Activated T-helper 1 cell treated with anti-CD3 and anti-CD28 coated beads, Interleukin-12 subunit alpha, Interleukin-12 subunit beta, Interleukin-2, Interleukin-4 antibody, amounts not matched to agents 30 ng/mL and 10 ng/mL and 1 ng/mL, durations not matched to agents 14 hours and 24 hours and 36 hours (primary cell): ENCODE measurements at regions not wholly inside any gene's neighbourhood (a gene's known extent, or its start where the extent isn't known, plus 50 kb on each side); places are given as distances from the start of the nearest gene placed in this dataset.
"Not testable (repeated sequence)": the region's sequence is repeated elsewhere in the genome, so short reads cannot be mapped to it uniquely, and the experiment has no call there.

Experiments
- DNase-seq: peaks from one replicate; pipeline ENCODE4 v3.0.0; 2021; ENCODE audit warnings: low spot score
- H3K27ac Mint-ChIP-seq: one replicate; pipeline ENCODE4 v1.8.0; 2021; ENCODE audit warnings: mild to moderate bottlenecking, mixed read lengths
- H3K27me3 Mint-ChIP-seq: one replicate; pipeline ENCODE4 v1.8.0; 2022; ENCODE audit warnings: mild to moderate bottlenecking, moderate library complexity, mixed read lengths; ENCODE audit not compliant: insufficient read depth
- H3K36me3 Mint-ChIP-seq: one replicate; pipeline ENCODE4 v1.8.0; 2021; ENCODE audit warnings: low read depth, mixed read lengths
- H3K4me1 Mint-ChIP-seq: one replicate; pipeline ENCODE4 v1.8.0; 2021; ENCODE audit warnings: low read depth, mixed read lengths
- H3K4me3 Mint-ChIP-seq: one replicate; pipeline ENCODE4 v1.8.0; 2021; ENCODE audit warnings: mild to moderate bottlenecking, moderate library complexity, mixed read lengths
- H3K9me3 Mint-ChIP-seq: one replicate; pipeline ENCODE4 v1.8.0; 2021; ENCODE audit warnings: mixed read lengths
- intact Hi-C: fragments of 100-400 bp; cut with micrococcal nuclease; formaldehyde crosslinking; loops from one replicate; pipeline ENCODE4 v1.15.1; 2024

- Mint-ChIP-seq H3K4me3 (no peak overlapping the region), H3K4me1 (peaks cover 6% of the 10 kb centered on the region), H3K27me3 (peaks cover 3% of the 10 kb centered on the region), H3K36me3 (no peaks in the 10 kb centered on the region), H3K9me3 (no peaks in the 10 kb centered on the region), H3K27ac (no peak overlapping the region)
- no peak for DNase-seq
- intact Hi-C loops: no loop called here
These were observed 51.2 kb upstream of the GPR31 start for GRCh38 chr6:167208819-167209576.

GRCh38 chr6:167209577-167209975 lies 51.8 kb upstream of the GPR31 start:
- intact Hi-C loops: no loop called here
- H3K4me1 Mint-ChIP-seq: peaks cover 6% of the 10 kb centered on the region

GRCh38 chr6:167210375-167211294 lies 52.9 kb upstream of the GPR31 start:
- intact Hi-C loops: loop anchor here (10.0 kb wide), 1 partner anchor 144 kb away; no protein-coding TSS in a partner anchor
- DNase-seq: no peak

More at GRCh38 chr6:167209577-167209975, 51.8 kb upstream of the GPR31 start:
- Mint-ChIP-seq H3K36me3 (no peaks in the 10 kb centered on the region), H3K27ac (no peak overlapping the region), H3K4me3 (no peak overlapping the region), H3K9me3 (no peaks in the 10 kb centered on the region), H3K27me3 (peaks cover 3% of the 10 kb centered on the region)
- no peak for DNase-seq

GRCh38 chr6:167211295-167211648 lies 53.5 kb upstream of the GPR31 start:
- intact Hi-C loops: loop anchor here (10.0 kb wide), 1 partner anchor 144 kb away; no protein-coding TSS in a partner anchor
- Mint-ChIP-seq H3K36me3 (no peaks in the 10 kb centered on the region), H3K4me1 (peaks cover 6% of the 10 kb centered on the region), H3K27me3 (peaks cover 3% of the 10 kb centered on the region), H3K9me3 (no peaks in the 10 kb centered on the region), H3K4me3 (no peak overlapping the region), H3K27ac (no peak overlapping the region)
- no peak for DNase-seq

More at GRCh38 chr6:167210375-167211294, 52.9 kb upstream of the GPR31 start:
- peaks cover 3% of the 10 kb centered on the region for H3K27me3 Mint-ChIP-seq
- H3K4me1 Mint-ChIP-seq: peaks cover 6% of the 10 kb centered on the region
- no peaks in the 10 kb centered on the region for H3K36me3 Mint-ChIP-seq
- no peak overlapping the region for H3K27ac Mint-ChIP-seq
- no peaks in the 10 kb centered on the region for H3K9me3 Mint-ChIP-seq
- no peak overlapping the region for H3K4me3 Mint-ChIP-seq

DNA sequence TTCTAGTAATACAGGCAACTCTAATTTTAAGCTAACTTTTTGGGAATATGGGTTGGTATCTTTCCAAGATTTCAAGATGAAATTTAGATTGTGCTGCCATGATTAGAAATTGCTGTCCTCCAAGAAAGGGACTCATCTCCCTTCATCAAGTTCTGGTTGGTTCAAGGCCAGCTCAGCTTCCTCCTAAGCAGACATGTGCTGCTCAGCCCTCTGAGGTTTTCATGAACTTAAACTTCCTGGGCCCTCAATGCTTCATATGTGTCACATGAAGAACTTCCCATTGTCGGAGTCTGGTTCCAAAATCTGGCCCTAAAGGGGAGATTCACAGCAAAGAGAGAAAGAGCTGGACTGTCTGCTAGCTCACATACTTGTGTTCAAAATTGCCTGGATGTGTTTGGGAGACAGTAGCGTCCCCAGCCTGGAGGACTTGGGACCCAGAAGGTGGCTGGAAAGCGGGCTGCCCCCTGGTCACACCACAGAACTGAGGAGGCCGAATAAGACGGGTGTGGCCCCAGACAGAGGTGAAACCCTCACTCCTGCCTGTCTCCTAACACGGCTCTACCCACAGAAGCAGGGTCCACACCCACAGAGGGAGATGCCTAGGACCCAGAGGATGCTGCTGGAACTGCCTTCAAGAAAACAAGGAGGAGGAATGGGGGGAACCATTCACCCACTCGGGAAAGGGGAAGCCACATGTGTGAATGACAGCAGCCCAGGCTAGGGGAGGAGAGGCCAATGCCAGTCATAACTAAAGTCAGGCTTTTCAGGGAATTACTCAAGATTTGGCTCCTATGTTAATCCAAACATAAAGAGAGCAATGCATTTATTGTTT lies 54.3 kb upstream of the GPR31 start:
- H3K36me3 Mint-ChIP-seq: no peaks in the 10 kb centered on the region
- no peaks in the 10 kb centered on the region for H3K9me3 Mint-ChIP-seq
- DNase-seq: no peak
- intact Hi-C loops: loop anchor here (10.0 kb wide), 1 partner anchor 143 kb away; no protein-coding TSS in a partner anchor
- no peak overlapping the region for H3K27ac Mint-ChIP-seq
- H3K27me3 Mint-ChIP-seq: peaks cover 3% of the 10 kb centered on the region
- peaks cover 6% of the 10 kb centered on the region for H3K4me1 Mint-ChIP-seq
- no peak overlapping the region for H3K4me3 Mint-ChIP-seq

DNA sequence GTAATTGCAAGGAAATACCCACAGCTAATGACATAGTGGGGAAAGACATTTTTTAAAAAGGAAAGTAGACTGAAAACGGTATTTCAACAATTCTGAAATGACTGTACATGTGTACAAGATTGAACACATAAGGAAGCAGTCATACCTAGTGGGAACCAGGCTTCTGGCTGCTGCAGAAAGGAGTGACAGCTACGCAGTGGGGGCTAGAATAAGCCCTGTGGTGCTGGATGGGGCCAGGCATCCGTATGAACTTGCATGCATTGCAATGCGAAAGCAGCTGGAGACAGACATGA lies 54.9 kb upstream of the GPR31 start:
- intact Hi-C loops: loop anchor here (10.0 kb wide), 1 partner anchor 142 kb away; no protein-coding TSS in a partner anchor
- Mint-ChIP-seq H3K36me3 (no peaks in the 10 kb centered on the region), H3K4me3 (no peak overlapping the region), H3K4me1 (peaks cover 6% of the 10 kb centered on the region), H3K27ac (peak overlapping the region; percentile 7), H3K27me3 (peaks cover 3% of the 10 kb centered on the region), H3K9me3 (no peaks in the 10 kb centered on the region)
- no peak for DNase-seq

DNA sequence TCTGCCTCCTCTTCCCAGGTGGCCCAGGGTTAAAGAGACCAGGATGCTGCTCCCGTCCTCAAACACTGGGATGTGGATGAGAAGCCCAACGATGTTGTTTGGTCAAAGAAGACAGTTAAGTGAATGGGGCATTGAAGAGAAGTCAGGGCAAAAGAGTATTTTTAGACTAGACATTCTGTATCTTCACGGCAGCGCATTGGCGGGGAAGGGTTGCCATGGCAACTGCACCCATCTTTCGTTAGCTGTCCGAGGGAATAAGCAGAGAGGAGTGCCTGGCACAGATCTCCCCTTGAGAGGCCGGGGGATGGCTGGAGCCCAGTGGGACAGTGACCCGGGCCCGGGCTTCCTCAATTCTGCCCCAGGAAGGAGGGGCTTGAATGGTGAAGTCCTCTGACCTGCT lies 56.4 kb upstream of the GPR31 start:
- Mint-ChIP-seq H3K27ac (no peak overlapping the region), H3K9me3 (no peaks in the 10 kb centered on the region), H3K4me1 (peaks cover 6% of the 10 kb centered on the region), H3K4me3 (no peak overlapping the region), H3K36me3 (no peaks in the 10 kb centered on the region), H3K27me3 (peaks cover 2% of the 10 kb centered on the region)
- intact Hi-C loops: loop anchor here (10.0 kb wide), 1 partner anchor 141 kb away; no protein-coding TSS in a partner anchor
- no peak for DNase-seq

GRCh38 chr6:167215429-167216250 lies 57.9 kb upstream of the GPR31 start:
- intact Hi-C loops: loop anchor here (10.0 kb wide), 1 partner anchor 139 kb away; no protein-coding TSS in a partner anchor
- not testable (repeated sequence) for H3K27ac Mint-ChIP-seq, H3K4me1 Mint-ChIP-seq, H3K4me3 Mint-ChIP-seq, H3K27me3 Mint-ChIP-seq, DNase-seq, H3K36me3 Mint-ChIP-seq, H3K9me3 Mint-ChIP-seq

DNA sequence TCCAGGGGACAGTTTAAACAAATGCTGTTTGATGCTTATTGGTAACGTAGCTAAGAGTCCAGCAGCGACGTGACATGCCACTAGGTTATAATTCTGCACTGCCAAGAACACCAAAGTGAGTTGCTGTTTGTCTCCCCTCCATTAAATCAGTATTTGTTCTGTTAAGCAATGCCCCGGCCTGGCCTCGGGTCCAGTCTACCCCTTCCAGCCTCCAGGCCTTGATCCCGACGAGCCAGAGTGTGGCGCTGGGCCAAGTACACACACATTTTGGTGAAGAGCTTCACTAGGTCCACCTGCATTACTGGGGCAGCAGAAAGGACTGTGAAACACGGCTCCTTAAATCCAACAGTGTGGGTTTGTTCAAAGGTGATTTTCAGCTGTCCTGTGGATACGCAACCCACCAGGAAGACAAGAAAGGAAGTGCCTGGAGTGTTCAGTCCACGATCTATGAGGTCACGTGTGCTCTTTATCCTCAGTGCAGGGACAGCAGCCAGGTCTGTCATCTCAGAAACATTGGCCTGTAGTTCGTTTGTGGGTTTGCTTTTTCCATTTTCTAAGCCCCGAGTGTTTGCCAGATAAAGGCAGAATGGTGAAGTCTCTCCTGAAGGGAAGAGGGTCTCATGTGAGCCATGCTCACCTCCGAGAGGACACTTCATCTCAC lies 58.7 kb upstream of the GPR31 start:
- H3K4me1 Mint-ChIP-seq, H3K4me3 Mint-ChIP-seq, H3K36me3 Mint-ChIP-seq, H3K9me3 Mint-ChIP-seq, H3K27ac Mint-ChIP-seq, H3K27me3 Mint-ChIP-seq, DNase-seq: not testable (repeated sequence)
- intact Hi-C loops: loop anchor here (10.0 kb wide), 1 partner anchor 138 kb away; no protein-coding TSS in a partner anchor

- not testable (repeated sequence) for DNase-seq, H3K9me3 Mint-ChIP-seq, H3K4me3 Mint-ChIP-seq, H3K27me3 Mint-ChIP-seq, H3K4me1 Mint-ChIP-seq, H3K36me3 Mint-ChIP-seq, H3K27ac Mint-ChIP-seq
- intact Hi-C loops: loop anchor here (10.0 kb wide), 1 partner anchor 138 kb away; no protein-coding TSS in a partner anchor
These were observed 59.3 kb upstream of the GPR31 start for GRCh38 chr6:167217073-167217472.

- H3K4me1 Mint-ChIP-seq, H3K27ac Mint-ChIP-seq, H3K36me3 Mint-ChIP-seq, DNase-seq, H3K9me3 Mint-ChIP-seq, H3K4me3 Mint-ChIP-seq, H3K27me3 Mint-ChIP-seq: not testable (repeated sequence)
- intact Hi-C loops: loop anchor here (2.0 to 10.0 kb wide), 2 partner anchors 71 to 137 kb away; no protein-coding TSS in a partner anchor
These were observed 60.4 kb upstream of the GPR31 start for GRCh38 chr6:167217951-167218759.
